ENCODE measurements at regions not wholly inside any gene's neighbourhood (a gene's known extent, or its start where the extent isn't known, plus 50 kb on each side); places are given as distances from the start of the nearest gene placed in this dataset.

GRCh38 chr6:130775411-130776012, 51.7 kb upstream of the SMLR1 start:
- TF ChIP-seq TAF1 (IDR thresholded peaks at IDR 0.05; ENCODE audit: borderline replicate concordance, insufficient read depth, low read length) (no peak), SIN3A (IDR thresholded peaks at IDR 0.05; ENCODE audit: borderline replicate concordance, insufficient read depth, low read length) (no peak), FOXP2 (optimal IDR thresholded peaks at IDR 0.05; ENCODE audit: borderline replicate concordance, extremely low read depth, extremely low read length, insufficient read depth) (no peak), REST (IDR thresholded peaks at IDR 0.05; ENCODE audit: insufficient read depth in 1 of 2, low read depth in 2 of 2, low read length in 2 of 2) (no peak), POLR2AphosphoS5 (IDR thresholded peaks at IDR 0.05; ENCODE audit: low read depth, low read length) (no peak)

DNA sequence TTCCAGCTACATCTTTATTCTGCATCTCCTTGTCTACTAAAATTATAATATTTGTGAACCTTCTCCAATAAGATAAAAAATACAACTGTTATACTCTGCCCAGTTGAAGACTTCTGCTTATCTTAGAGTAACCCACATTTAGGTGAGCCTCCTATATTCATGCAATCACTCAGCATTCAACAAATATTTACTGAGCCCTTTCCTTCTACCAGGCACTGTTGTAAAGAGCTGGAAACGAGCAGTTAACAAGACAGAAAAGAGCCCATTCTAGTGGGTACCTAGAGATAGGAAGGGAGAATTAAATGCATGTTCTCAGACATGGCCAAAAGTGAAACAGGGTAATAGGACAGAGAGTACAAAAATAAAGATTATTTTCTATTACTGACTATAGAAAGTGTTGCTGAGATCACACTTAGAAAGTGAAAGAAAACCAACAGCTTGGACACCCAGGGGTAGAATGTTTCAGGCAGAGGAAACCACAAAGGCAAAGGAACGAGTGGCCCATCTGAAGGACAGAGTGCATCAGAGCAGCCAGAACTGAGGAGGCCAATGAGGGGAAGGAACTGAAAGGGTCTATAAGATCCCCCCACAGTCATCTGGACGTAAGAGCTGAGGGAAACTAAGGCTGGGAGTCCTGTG, 50.8 kb upstream of the SMLR1 start:
- TF ChIP-seq SIN3A (IDR thresholded peaks at IDR 0.05; ENCODE audit: borderline replicate concordance, insufficient read depth, low read length) (no peak), TAF1 (IDR thresholded peaks at IDR 0.05; ENCODE audit: borderline replicate concordance, insufficient read depth, low read length) (no peak), FOXP2 (optimal IDR thresholded peaks at IDR 0.05; ENCODE audit: borderline replicate concordance, extremely low read depth, extremely low read length, insufficient read depth) (no peak), REST (IDR thresholded peaks at IDR 0.05; ENCODE audit: insufficient read depth in 1 of 2, low read depth in 2 of 2, low read length in 2 of 2) (no peak), POLR2AphosphoS5 (IDR thresholded peaks at IDR 0.05; ENCODE audit: low read depth, low read length) (no peak)

Data from PFSK-1 (cell line).